WTC11 (cell line): ENCODE measurements at regions not wholly inside any gene's neighbourhood (a gene's known extent, or its start where the extent isn't known, plus 50 kb on each side); places are given as distances from the start of the nearest gene placed in this dataset.

Source experiments
- ATAC-seq: fragments of 200-7000 bp; cut with Tn5 transposase; 2 replicates; pipeline ENCODE4 v1.10.0; 2021; ENCODE audit warnings: mild to moderate bottlenecking, moderate library complexity
- CTCF ChIA-PET: fragments of 300-600 bp; sonication (Branson Sonifier 250); formaldehyde crosslinking; loops from one replicate; lab custom pipeline; 2021; ENCODE audit warnings: antibody characterized with exemption; lab: Charles Lee
- POLR2A ChIA-PET: fragments of 350-600 bp; sonication (Branson Sonifier 250); formaldehyde crosslinking; loops from one replicate; lab custom pipeline; 2021; ENCODE audit warnings: antibody characterized with exemption; lab: Charles Lee
- DNase-seq: peaks from one replicate; pipeline ENCODE4 v3.0.0; 2021; ENCODE audit warnings: low spot score
- H3K27ac Mint-ChIP-seq: 2 replicates; pipeline ENCODE4 v1.8.0; 2021; ENCODE audit warnings: mixed read lengths
- H3K27me3 Mint-ChIP-seq: 2 replicates; pipeline ENCODE4 v1.8.0; 2021; ENCODE audit warnings: low read depth, mild to moderate bottlenecking, moderate library complexity, mixed read lengths
- H3K36me3 Mint-ChIP-seq: 2 replicates; pipeline ENCODE4 v1.8.0; 2021; ENCODE audit warnings: mixed read lengths
- H3K4me1 Mint-ChIP-seq: 2 replicates; pipeline ENCODE4 v1.8.0; 2022; ENCODE audit warnings: mixed read lengths
- H3K4me3 Mint-ChIP-seq: 2 replicates; pipeline ENCODE4 v1.8.0; 2021; ENCODE audit warnings: mild to moderate bottlenecking, moderate library complexity, mixed read lengths
- H3K9me3 Mint-ChIP-seq: 2 replicates; pipeline ENCODE4 v1.8.0; 2021; ENCODE audit warnings: mixed read lengths
- ATF3 ChIP-seq: sonication (generic); formaldehyde crosslinking; conservative IDR thresholded peaks from 2 replicates; pipeline ENCODE4 v1.8.1; 2022; ENCODE audit warnings: mild to moderate bottlenecking, missing genetic modification reagents
- E2F4 ChIP-seq: sonication (generic); formaldehyde crosslinking; IDR thresholded peaks from 2 replicates; pipeline ENCODE4 v1.8.1; 2022; ENCODE audit warnings: low read depth, mild to moderate bottlenecking, moderate library complexity, missing genetic modification reagents, borderline replicate concordance
- FOXK1 ChIP-seq: sonication (generic); formaldehyde crosslinking; IDR thresholded peaks from 2 replicates; pipeline ENCODE4 v1.8.0; 2022; ENCODE audit warnings: mild to moderate bottlenecking, moderate library complexity, missing genetic modification reagents
- FOXP4 ChIP-seq: sonication (generic); formaldehyde crosslinking; IDR thresholded peaks from 2 replicates; pipeline ENCODE4 v1.8.0; 2022; ENCODE audit warnings: mild to moderate bottlenecking, missing genetic modification reagents
- GABPB1 ChIP-seq: sonication (generic); formaldehyde crosslinking; IDR thresholded peaks from 2 replicates; pipeline ENCODE4 v1.8.1; 2023; ENCODE audit warnings: mild to moderate bottlenecking, missing genetic modification reagents
- HMGA2 ChIP-seq: fragments of 250-450 bp; sonication (Bioruptor Pico); IDR thresholded peaks from 2 replicates; pipeline ENCODE4 v1.4.0; 2021; ENCODE audit warnings: mild to moderate bottlenecking, moderate library complexity
- HMGXB4 ChIP-seq: sonication (generic); formaldehyde crosslinking; IDR thresholded peaks from 2 replicates; pipeline ENCODE4 v1.8.1; 2023; ENCODE audit warnings: mild to moderate bottlenecking, moderate library complexity, missing genetic modification reagents
- KAT7 ChIP-seq: sonication (generic); formaldehyde crosslinking; IDR thresholded peaks from 2 replicates; pipeline ENCODE4 v1.8.1; 2023; ENCODE audit warnings: missing genetic modification reagents, mild to moderate bottlenecking, borderline replicate concordance
- MLX ChIP-seq: sonication (generic); formaldehyde crosslinking; IDR thresholded peaks from 2 replicates; pipeline ENCODE4 v1.8.1; 2023; ENCODE audit warnings: mild to moderate bottlenecking, missing genetic modification reagents, moderate library complexity
- RORB ChIP-seq: fragments of 250-450 bp; sonication (Bioruptor Pico); IDR thresholded peaks from 2 replicates; pipeline ENCODE4 v1.9.0; 2021; ENCODE audit warnings: mild to moderate bottlenecking
- SMAD3 ChIP-seq: sonication (generic); formaldehyde crosslinking; IDR thresholded peaks from 2 replicates; pipeline ENCODE4 v1.8.0; 2022; ENCODE audit warnings: missing genetic modification reagents, mild to moderate bottlenecking, borderline replicate concordance
- SP1 ChIP-seq: sonication (generic); formaldehyde crosslinking; conservative IDR thresholded peaks from 2 replicates; pipeline ENCODE4 v1.8.1; 2022; ENCODE audit warnings: missing genetic modification reagents
- STAT6 ChIP-seq: sonication (generic); formaldehyde crosslinking; conservative IDR thresholded peaks from 2 replicates; pipeline ENCODE4 v1.8.1; 2023; ENCODE audit warnings: mild to moderate bottlenecking, low read depth, missing genetic modification reagents, moderate library complexity
- TEAD4 ChIP-seq: sonication (generic); formaldehyde crosslinking; IDR thresholded peaks from 2 replicates; pipeline ENCODE4 v1.8.0; 2022; ENCODE audit warnings: mild to moderate bottlenecking, missing genetic modification reagents
- ZBTB21 ChIP-seq: sonication (generic); formaldehyde crosslinking; IDR thresholded peaks from 2 replicates; pipeline ENCODE4 v1.8.1; 2023; ENCODE audit warnings: mild to moderate bottlenecking, missing genetic modification reagents, borderline replicate concordance
- ZNF138 ChIP-seq: sonication (generic); formaldehyde crosslinking; conservative IDR thresholded peaks from 2 replicates; pipeline ENCODE4 v1.8.1; 2022; ENCODE audit warnings: mild to moderate bottlenecking, moderate library complexity, missing genetic modification reagents
- ZNF671 ChIP-seq: fragments of 250-450 bp; sonication (Bioruptor Pico); IDR thresholded peaks from 2 replicates; pipeline ENCODE4 v1.8.0; 2021; ENCODE audit warnings: mild to moderate bottlenecking

- TF ChIP-seq KAT7 (CRISPR knock-in tag) (no peak), MLX (CRISPR knock-in tag) (no peak), ATF3 (no peak), SMAD3 (no peak), FOXK1 (CRISPR knock-in tag) (no peak), GABPB1 (CRISPR knock-in tag) (no peak)
Measured at GRCh38 chr11:19510468-19510867, 202.2 kb upstream of the NAV2 start (continued).

- CTCF ChIA-PET = no interaction called here
- Mint-ChIP-seq H3K4me1 (peaks cover 3% of the 10 kb centered on the region; the same call in 1 of the 2 replicates), H3K9me3 (no peaks in the 10 kb centered on the region), H3K27ac (no peak overlapping the region), H3K27me3 (no peaks in the 10 kb centered on the region; the same call in 1 of the 2 replicates), H3K4me3 (no peak overlapping the region), H3K36me3 (no peaks in the 10 kb centered on the region)
- DNase-seq = no peak
- POLR2A ChIA-PET = no interaction called here
- no peak for ATAC-seq
- TF ChIP-seq HMGA2 (CRISPR knock-in tag) (no peak), ZNF138 (CRISPR knock-in tag) (no peak), MLX (CRISPR knock-in tag) (no peak), STAT6 (CRISPR knock-in tag) (no peak), RORB (CRISPR knock-in tag) (no peak), FOXP4 (no peak), ZNF671 (no peak), ZBTB21 (CRISPR knock-in tag) (no peak), HMGXB4 (no peak), SP1 (no peak), TEAD4 (CRISPR knock-in tag) (no peak)
- TF ChIP-seq, all 79 proteins: peak for 0
Measured at GRCh38 chr11:19509215-19509614, 203.4 kb upstream of the NAV2 start.

GRCh38 chr11:19508165-19508564 lies 204.5 kb upstream of the NAV2 start:
- no peaks in the 10 kb centered on the region; the same call in 1 of the 2 replicates for H3K27me3 Mint-ChIP-seq
- no peak for DNase-seq
- TF ChIP-seq KAT7 (CRISPR knock-in tag) (no peak), GABPB1 (CRISPR knock-in tag) (peak; percentile 38; the same call in 1 of the 2 replicates), HMGA2 (CRISPR knock-in tag) (no peak), E2F4 (CRISPR knock-in tag) (no peak)
- TF ChIP-seq, all 79 proteins: peak for 1
- Mint-ChIP-seq H3K9me3 (no peaks in the 10 kb centered on the region), H3K36me3 (no peaks in the 10 kb centered on the region), H3K27ac (no peak overlapping the region), H3K4me1 (peaks cover 3% of the 10 kb centered on the region; the same call in 1 of the 2 replicates), H3K4me3 (no peak overlapping the region)
- POLR2A ChIA-PET = no interaction called here
- ATAC-seq = peak; percentile 48
- CTCF ChIA-PET = no interaction called here
